Testis (tissue), 2 donors: ENCODE measurements at regions not wholly inside any gene's neighbourhood (a gene's known extent, or its start where the extent isn't known, plus 50 kb on each side); places are given as distances from the start of the nearest gene placed in this dataset.

Source experiments
- CTCF ChIP-seq, 3 experiments: fragments of 450-650 bp in 2 of 3; fragments of 200-600 bp in 1 of 3; sonication (generic) in 1 of 3; IDR thresholded peaks; one replicate each; pipeline ENCODE4 v1.5.1; 2016 to 2019; ENCODE audit warnings: antibody characterized with exemption in 3 of 3, mild to moderate bottlenecking in 2 of 3, moderate library complexity in 1 of 3
- POLR2A ChIP-seq: fragments of 450-650 bp; IDR thresholded peaks from one replicate; pipeline ENCODE4 v1.6.1; 2017; ENCODE audit warnings: antibody characterized with exemption, mild to moderate bottlenecking, moderate library complexity

- TF ChIP-seq POLR2A (no peak), CTCF (IDR thresholded peaks at IDR 0.05) (no peak)
These were observed 869.4 kb upstream of the VRK2 start for GRCh38 chr2:57177176-57177575.
